Testis (tissue), 2 donors: ENCODE measurements at regions not wholly inside any gene's neighbourhood (a gene's known extent, or its start where the extent isn't known, plus 50 kb on each side); places are given as distances from the start of the nearest gene placed in this dataset.

Source experiments
- POLR2A ChIP-seq: fragments of 450-650 bp; IDR thresholded peaks from one replicate; pipeline ENCODE4 v1.6.1; 2017; ENCODE audit warnings: antibody characterized with exemption, mild to moderate bottlenecking, moderate library complexity
- TF ChIP-seq, protein P1 (sequence below), 3 experiments: fragments of 450-650 bp in 2 of 3; fragments of 200-600 bp in 1 of 3; sonication (generic) in 1 of 3; IDR thresholded peaks; one replicate each; pipeline ENCODE4 v1.5.1; 2016 to 2019; ENCODE audit warnings: antibody characterized with exemption in 3 of 3, mild to moderate bottlenecking in 2 of 3, moderate library complexity in 1 of 3

DNA sequence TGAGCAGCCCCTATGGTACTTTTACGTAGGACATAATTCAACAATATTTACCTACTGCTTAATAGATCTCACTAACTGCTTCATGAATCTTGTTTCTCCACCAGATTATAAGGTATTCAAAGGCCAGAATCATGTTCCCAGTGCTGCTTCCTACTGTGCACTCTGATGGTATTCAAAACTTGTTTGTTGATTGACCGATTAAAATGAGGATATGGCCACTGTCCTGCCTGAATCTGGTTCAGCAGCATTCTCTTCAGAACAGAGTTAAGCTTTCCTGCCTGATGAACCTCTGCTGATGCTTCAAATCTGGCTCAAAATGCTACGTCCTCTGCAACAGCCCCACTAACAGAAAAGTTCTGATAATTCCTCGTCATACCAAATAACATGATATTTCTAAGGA lies 150.7 kb upstream of the ZNF462 start:
- TF ChIP-seq, protein P1, sequence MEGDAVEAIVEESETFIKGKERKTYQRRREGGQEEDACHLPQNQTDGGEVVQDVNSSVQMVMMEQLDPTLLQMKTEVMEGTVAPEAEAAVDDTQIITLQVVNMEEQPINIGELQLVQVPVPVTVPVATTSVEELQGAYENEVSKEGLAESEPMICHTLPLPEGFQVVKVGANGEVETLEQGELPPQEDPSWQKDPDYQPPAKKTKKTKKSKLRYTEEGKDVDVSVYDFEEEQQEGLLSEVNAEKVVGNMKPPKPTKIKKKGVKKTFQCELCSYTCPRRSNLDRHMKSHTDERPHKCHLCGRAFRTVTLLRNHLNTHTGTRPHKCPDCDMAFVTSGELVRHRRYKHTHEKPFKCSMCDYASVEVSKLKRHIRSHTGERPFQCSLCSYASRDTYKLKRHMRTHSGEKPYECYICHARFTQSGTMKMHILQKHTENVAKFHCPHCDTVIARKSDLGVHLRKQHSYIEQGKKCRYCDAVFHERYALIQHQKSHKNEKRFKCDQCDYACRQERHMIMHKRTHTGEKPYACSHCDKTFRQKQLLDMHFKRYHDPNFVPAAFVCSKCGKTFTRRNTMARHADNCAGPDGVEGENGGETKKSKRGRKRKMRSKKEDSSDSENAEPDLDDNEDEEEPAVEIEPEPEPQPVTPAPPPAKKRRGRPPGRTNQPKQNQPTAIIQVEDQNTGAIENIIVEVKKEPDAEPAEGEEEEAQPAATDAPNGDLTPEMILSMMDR (IDR thresholded peaks at IDR 0.05) = no peak
- no peak for TF ChIP-seq POLR2A
